ENCODE measurements at regions not wholly inside any gene's neighbourhood (a gene's known extent, or its start where the extent isn't known, plus 50 kb on each side); places are given as distances from the start of the nearest gene placed in this dataset.

DNA sequence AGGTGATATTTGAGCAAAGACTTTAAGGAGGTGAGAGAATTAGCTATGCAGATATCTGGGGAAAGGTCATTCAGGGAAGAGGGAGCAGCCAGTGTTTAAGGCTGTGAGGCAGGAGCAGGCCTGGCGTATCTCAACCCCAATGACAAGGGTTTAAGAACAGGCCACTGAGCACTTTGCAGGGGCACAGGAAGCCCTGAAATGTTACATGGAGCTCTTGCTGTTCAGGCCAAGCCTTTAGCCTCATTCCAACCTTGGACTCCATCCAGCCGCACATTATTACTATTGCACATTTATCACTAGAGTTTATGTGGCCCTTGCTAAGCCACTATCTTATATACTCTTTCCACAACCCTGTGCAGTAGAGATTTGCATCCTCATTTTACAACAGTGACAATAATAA lies 114.0 kb downstream of the EFNB1 start:
- DNase-seq = no peak

- no peak for DNase-seq
Measured at GRCh38 chrX:68942104-68942503, 113.3 kb downstream of the EFNB1 start.

DNA sequence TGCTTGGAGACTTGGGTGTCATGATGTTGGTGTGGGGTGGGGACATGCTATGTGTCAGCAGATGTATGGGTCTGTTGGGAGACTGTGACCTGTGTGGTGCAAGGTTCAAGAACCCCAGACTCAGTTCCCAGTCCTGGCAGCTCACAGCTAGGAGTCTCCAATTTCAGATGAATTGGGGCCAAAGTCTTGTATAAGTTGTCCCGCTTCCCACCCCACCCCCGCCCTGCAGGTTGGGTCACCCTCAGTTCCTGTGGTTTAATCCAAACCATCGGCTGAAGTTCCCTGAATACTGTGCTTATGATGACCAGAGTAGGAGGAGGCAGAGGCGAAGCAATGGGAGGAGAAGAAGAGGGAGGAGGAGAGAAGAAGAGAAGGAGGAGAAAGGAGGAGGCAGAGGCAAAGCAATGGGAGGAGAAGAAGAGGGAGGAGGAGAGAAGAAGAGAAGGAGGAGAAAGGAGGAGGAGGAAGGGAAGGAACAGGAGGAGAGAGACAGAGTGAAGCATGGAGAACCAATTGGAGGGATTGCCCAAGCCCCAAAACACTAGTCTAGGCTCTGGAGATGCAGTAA lies 112.6 kb downstream of the EFNB1 start:
- DNase-seq = no peak

- no peak for DNase-seq
Measured at GRCh38 chrX:68940601-68941000, 111.8 kb downstream of the EFNB1 start.

GRCh38 chrX:68939868-68940267 lies 111.0 kb downstream of the EFNB1 start:
- no peak for DNase-seq

- no peak for DNase-seq
Measured at GRCh38 chrX:68938244-68939004, 109.6 kb downstream of the EFNB1 start.

DNA sequence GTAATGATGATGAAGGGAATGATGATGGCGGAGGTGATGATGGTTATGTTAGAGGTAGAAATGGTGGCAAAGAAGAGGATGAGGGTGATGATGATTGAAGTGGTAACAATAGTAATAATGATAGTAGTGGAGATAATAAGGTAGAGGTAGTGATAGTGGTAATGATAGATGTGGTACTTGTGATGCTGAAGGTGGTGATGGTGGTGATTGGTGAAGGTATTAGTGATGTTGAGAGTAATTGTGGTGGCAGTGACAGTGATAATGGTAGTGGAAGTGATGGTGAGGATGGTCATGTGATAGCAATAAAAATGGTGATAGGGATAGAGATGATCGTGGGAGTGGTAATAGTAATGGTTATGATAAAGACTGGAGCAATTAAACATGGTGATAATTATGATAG lies 108.8 kb downstream of the EFNB1 start:
- no peak for DNase-seq

DNA sequence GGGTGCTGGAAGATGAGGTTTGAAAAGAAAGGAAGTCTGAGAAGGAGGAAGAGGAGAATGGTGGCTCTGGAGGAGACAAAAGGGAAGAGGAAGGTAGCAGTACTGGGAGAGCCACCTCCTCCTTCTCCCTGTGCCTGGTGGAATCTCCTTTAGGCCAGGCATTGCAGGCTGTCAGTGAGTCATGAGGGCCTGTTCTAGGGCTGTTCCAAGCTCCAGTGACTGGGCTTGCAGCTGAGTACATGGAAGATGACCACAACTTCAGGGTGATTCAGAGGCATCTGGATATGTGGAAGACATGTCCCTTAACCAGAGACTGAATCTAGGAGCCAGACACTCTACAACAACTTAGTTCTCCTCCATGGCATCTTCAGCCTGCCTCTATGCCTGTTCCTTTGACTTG lies 107.8 kb downstream of the EFNB1 start:
- DNase-seq = no peak

GRCh38 chrX:68936126-68936525 lies 107.3 kb downstream of the EFNB1 start:
- no peak for DNase-seq

- DNase-seq = no peak
Measured at GRCh38 chrX:68935362-68935761, 106.5 kb downstream of the EFNB1 start.

DNA sequence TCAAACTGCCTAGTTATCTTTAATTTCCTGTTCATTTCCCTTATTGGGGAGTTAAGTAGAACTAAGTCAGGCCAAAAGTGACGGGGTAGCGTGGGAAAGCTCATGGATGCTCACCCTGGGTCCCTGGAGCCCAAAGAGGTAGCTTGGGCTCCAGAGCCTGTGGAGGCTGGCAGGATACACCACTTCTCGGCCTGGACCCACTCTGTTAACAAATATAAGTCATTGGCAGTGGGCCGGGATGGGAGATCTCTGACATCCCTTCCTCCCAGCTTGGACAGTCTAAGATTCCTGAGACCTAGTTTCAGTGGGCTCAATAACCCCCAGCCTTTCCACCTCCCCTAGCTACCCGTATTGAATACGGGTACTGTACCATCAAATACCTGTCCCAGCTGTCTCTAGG lies 106.1 kb downstream of the EFNB1 start:
- DNase-seq = no peak

DNA sequence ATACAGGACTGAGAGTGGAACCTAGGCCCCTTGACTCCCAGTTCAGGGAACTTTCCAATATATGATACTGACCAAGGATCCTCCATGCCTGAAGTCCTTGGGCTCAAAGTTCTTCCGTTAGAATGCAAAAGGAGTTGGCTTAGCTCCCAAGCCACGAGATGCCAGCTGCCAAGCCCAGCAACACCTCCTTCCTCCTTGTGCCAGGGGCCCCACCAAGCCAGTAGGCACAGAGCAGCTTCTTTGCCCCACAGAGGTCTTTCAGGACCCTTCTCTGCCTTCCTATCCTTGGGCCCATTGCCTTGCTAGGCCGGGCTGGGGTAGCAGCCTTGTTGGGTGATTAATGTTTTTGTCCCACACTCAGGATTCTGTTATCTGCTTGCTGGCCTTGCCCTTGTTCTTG lies 105.6 kb downstream of the EFNB1 start:
- DNase-seq = no peak

DNA sequence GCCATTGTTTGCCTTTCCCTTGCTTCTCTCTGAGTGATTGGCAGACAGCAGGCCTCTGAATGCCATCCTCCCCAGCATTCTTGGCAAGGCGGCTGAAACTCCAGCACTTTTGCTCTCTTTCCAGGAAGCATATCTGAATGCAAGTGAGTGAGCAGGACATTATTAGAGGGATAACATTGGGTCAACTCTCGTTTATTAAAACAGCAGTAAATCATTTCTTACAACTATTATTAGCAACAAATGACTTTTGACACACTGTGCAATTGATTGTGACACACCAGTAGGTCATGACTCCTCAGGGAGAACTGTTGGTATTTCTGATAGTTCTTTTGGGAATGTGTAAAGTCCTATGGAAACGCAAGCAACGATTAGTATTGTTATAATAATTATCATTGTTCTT lies 103.8 kb downstream of the EFNB1 start:
- DNase-seq = no peak

GRCh38 chrX:68931345-68931744 lies 102.5 kb downstream of the EFNB1 start:
- DNase-seq = no peak

GRCh38 chrX:68930542-68931317 lies 101.9 kb downstream of the EFNB1 start:
- no peak for DNase-seq

DNA sequence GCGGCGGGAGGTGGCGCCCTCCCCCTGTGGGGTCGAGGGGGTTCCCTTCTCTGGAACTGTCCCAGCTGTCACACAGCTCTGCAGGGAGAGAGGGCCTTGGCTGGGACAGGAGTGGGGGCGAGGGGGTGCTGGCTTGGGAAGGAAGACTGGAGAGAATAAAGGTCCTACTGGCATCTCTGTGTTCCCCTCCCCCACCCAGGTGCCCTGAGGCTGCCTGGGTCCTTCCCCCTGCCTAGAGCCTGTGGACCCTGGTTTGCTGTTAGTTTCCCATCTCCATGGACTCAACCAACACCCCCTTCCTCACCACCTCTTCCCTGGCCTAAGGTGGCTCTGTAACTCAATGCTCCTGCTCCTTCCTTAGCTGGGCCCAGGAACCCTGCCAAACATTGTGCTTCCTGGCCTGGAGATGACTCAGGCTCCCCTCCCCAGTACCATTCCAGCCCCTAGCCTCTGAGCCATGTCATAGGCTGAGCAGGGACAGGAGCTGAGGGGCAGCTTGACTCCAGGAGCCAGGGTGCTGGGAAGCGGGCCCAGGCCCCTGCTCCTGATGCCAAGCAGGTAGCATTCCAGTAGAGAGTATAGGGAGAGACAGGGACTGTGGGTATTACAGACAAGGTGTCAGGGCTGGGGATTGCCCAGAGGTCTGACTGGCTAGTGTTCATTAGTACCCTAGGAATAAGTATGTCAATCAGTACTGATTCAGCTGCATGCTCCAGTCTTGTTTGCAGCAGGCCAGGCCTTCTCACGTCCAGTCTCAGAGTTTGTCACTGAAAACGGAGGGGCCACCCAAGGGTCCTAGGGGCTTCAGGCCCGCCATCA lies 100.7 kb downstream of the EFNB1 start:
- DNase-seq = no peak

- no peak for DNase-seq
Measured at GRCh38 chrX:68928401-68928800, 99.6 kb downstream of the EFNB1 start.

- no peak for DNase-seq
Measured at GRCh38 chrX:68927178-68927577, 98.4 kb downstream of the EFNB1 start.

DNA sequence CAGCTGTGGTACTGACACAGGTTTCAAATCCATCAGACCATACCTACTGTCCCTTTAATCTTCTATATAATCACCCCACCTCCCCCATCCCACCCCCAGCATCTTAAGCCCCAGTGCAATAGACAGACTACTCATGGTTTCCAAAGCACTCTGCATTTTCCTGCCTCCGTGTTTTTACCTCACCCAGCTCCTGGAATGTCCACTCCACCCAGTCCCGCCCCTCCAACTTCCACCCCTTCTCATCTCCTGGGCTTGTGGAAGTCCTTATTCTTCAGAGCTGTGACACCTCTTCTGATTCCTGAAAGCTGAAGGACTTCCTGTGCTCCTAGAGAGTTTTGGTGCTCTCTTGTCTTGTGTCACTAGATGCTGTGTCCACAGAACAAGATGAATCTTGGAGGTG lies 94.3 kb downstream of the EFNB1 start:
- no peak for DNase-seq

- DNase-seq = no peak
Measured at GRCh38 chrX:68922013-68922412, 93.2 kb downstream of the EFNB1 start.

DNA sequence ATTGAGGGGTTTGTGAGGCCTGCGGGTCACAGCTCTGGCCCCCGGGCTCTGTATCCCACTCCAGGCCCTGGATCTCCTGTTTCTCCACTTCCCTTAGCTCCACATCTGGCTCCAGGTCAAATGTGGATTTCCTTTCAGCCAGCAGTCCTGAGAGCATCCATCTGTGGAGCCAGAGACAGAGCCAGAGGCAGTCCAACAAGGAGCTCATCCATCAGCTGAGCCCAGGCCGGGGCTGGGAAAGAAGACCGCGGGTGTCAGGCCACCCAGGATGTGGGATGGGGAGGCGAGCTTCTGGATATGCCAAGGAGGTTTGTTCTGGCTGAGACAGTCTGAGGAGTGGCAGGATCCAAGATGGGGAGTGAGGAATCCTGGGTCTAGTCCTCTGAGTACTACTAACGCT lies 91.7 kb downstream of the EFNB1 start:
- no peak for DNase-seq

GRCh38 chrX:68919707-68920106 lies 90.9 kb downstream of the EFNB1 start:
- DNase-seq = no peak

DNA sequence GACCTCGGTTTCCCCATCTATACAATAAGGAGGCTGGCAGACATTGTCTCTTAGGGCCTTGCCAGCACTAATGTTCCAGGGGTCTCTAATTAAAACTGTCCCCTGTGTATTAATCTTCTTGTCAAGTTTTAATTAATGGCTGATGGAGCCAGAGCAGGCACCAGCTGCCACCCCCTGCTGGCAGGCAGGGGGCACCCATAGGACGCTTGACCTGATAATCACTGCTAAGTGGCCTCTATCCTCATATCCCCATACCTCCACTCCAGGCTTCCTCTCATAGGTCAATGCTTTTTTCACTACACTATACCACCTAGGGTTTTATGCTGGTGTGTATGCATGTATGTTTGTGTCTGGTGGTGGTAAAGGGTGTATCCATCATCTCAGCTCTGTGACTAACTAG lies 89.4 kb downstream of the EFNB1 start:
- DNase-seq = no peak
